Body of pancreas (tissue), 4 donors: ENCODE measurements at regions not wholly inside any gene's neighbourhood (a gene's known extent, or its start where the extent isn't known, plus 50 kb on each side); places are given as distances from the start of the nearest gene placed in this dataset.

ENCODE experiments used
- POLR2A ChIP-seq, 3 donors: fragments of 450-650 bp; IDR thresholded peaks; one replicate each; pipeline ENCODE4 v1.6.1; 2016; ENCODE audit warnings: antibody characterized with exemption in 3 of 3, mild to moderate bottlenecking in 2 of 3
- TF ChIP-seq, protein P1 (sequence below), 7 experiments: fragments of 450-650 bp in 4 of 7; fragments of 200-600 bp in 3 of 7; sonication (generic) in 3 of 7; IDR thresholded peaks; one replicate each; pipeline ENCODE4 v1.5.1; 2016 to 2019; ENCODE audit warnings: antibody characterized with exemption in 7 of 7

DNA sequence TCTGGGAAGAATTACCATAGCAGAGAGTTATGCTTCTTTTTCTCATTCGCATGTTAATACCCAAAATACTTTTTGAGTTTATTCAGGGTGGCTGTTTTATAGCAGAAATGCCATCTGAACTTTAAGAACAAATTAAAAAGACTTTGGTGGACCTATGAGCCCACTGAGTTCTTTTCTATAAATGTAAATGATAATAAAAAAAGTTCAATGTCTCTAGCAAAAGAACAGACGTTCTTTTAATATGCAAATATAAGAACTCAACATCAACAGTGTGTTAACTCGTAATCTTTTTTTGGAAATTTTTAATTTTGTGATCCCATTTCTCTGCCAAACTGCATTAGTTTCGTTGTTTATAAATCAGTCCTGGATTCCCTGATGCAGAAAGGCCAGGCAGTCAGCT is 1283.0 kb upstream of the NUDT12 start:
- TF ChIP-seq, protein P1, sequence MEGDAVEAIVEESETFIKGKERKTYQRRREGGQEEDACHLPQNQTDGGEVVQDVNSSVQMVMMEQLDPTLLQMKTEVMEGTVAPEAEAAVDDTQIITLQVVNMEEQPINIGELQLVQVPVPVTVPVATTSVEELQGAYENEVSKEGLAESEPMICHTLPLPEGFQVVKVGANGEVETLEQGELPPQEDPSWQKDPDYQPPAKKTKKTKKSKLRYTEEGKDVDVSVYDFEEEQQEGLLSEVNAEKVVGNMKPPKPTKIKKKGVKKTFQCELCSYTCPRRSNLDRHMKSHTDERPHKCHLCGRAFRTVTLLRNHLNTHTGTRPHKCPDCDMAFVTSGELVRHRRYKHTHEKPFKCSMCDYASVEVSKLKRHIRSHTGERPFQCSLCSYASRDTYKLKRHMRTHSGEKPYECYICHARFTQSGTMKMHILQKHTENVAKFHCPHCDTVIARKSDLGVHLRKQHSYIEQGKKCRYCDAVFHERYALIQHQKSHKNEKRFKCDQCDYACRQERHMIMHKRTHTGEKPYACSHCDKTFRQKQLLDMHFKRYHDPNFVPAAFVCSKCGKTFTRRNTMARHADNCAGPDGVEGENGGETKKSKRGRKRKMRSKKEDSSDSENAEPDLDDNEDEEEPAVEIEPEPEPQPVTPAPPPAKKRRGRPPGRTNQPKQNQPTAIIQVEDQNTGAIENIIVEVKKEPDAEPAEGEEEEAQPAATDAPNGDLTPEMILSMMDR (IDR thresholded peaks at IDR 0.05), result no peak
- no peak for TF ChIP-seq POLR2A (IDR thresholded peaks at IDR 0.05)
